SK-N-SH treated with all-trans-retinoic acid at 6 μM for 48 hours (cell line): ENCODE measurements at regions not wholly inside any gene's neighbourhood (a gene's known extent, or its start where the extent isn't known, plus 50 kb on each side); places are given as distances from the start of the nearest gene placed in this dataset.

Source experiments
- ARNTL ChIP-seq: fragments of 450-650 bp; formaldehyde crosslinking; IDR thresholded peaks from 2 replicates; pipeline ENCODE4 v1.5.0; 2020; ENCODE audit warnings: low read depth, mild to moderate bottlenecking, moderate library complexity, borderline replicate concordance
- BACH2 ChIP-seq: fragments of 250-450 bp; sonication (Bioruptor Pico); IDR thresholded peaks from 2 replicates; pipeline ENCODE4 v1.9.0; 2021; ENCODE audit warnings: mild to moderate bottlenecking, borderline replicate concordance
- CREB5 ChIP-seq: fragments of 250-450 bp; sonication (Bioruptor Pico); IDR thresholded peaks from 2 replicates; pipeline ENCODE4 v1.5.1; 2020; ENCODE audit warnings: low read depth, mild to moderate bottlenecking, moderate library complexity
- CSDC2 ChIP-seq: fragments of 250-450 bp; sonication (Bioruptor Pico); IDR thresholded peaks from 2 replicates; pipeline ENCODE4 v1.5.0; 2020; ENCODE audit warnings: mild to moderate bottlenecking, moderate library complexity
- GLIS3 ChIP-seq: fragments of 250-450 bp; sonication (Bioruptor Pico); IDR thresholded peaks from 2 replicates; pipeline ENCODE4 v1.5.0; 2020; ENCODE audit warnings: mild to moderate bottlenecking, moderate library complexity
- ISL1 ChIP-seq: fragments of 250-450 bp; sonication (Bioruptor Pico); IDR thresholded peaks from 2 replicates; pipeline ENCODE4 v2.1.2; 2022; ENCODE audit warnings: mild to moderate bottlenecking, moderate library complexity
- OSR1 ChIP-seq: fragments of 250-450 bp; sonication (Bioruptor Pico); IDR thresholded peaks from 2 replicates; pipeline ENCODE4 v1.8.0; 2022; ENCODE audit warnings: moderate library complexity, mild to moderate bottlenecking, inconsistent platforms
- PPARA ChIP-seq: fragments of 250-450 bp; sonication (Bioruptor Pico); IDR thresholded peaks from 2 replicates; pipeline ENCODE4 v1.5.0; 2020; ENCODE audit warnings: mild to moderate bottlenecking, borderline replicate concordance
- RARB ChIP-seq: fragments of 250-450 bp; sonication (Bioruptor Pico); IDR thresholded peaks from 2 replicates; pipeline ENCODE4 v1.8.0; 2021; ENCODE audit warnings: mild to moderate bottlenecking, moderate library complexity
- TOX ChIP-seq: fragments of 250-450 bp; sonication (Bioruptor Pico); IDR thresholded peaks from 2 replicates; pipeline ENCODE4 v1.8.0; 2021; ENCODE audit warnings: mild to moderate bottlenecking, moderate library complexity, borderline replicate concordance
- ZFP30 ChIP-seq: fragments of 450-650 bp; formaldehyde crosslinking; IDR thresholded peaks from 2 replicates; pipeline ENCODE4 v1.5.0; 2022; ENCODE audit warnings: mild to moderate bottlenecking, moderate library complexity
- ZNF70 ChIP-seq: fragments of 450-650 bp; formaldehyde crosslinking; IDR thresholded peaks from 2 replicates; pipeline ENCODE4 v1.5.0; 2020; ENCODE audit warnings: mild to moderate bottlenecking, moderate library complexity
- TF ChIP-seq, protein P1 (sequence below): fragments of 250-450 bp; sonication (Bioruptor Pico); IDR thresholded peaks from 2 replicates; pipeline ENCODE4 v1.5.1; 2021; ENCODE audit warnings: mild to moderate bottlenecking, moderate library complexity
- TF ChIP-seq, protein P2 (sequence below): fragments of 250-450 bp; sonication (Bioruptor Pico); IDR thresholded peaks from 2 replicates; pipeline ENCODE4 v1.8.0; 2020; ENCODE audit warnings: mild to moderate bottlenecking, moderate library complexity, borderline replicate concordance

DNA sequence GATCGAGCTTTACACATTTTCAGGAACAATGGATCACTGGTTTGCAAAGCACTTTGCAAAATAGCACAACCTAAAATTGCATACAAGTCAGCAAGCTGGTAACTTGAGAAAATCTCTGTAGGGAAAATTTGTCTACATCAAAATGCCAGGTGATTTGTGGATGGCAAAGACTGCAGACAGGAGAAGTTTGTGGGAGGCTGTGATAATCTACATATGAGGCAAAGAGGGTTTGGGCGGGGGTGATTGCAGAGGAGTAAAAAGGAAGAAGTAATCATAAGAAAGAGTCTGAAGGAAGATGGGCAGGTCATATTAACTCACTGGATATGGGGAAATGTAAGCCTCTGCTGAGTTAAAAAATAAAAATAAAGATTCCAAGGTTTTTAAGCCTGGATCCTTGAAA lies 166.3 kb upstream of the STXBP5 start:
- TF ChIP-seq, protein P1, sequence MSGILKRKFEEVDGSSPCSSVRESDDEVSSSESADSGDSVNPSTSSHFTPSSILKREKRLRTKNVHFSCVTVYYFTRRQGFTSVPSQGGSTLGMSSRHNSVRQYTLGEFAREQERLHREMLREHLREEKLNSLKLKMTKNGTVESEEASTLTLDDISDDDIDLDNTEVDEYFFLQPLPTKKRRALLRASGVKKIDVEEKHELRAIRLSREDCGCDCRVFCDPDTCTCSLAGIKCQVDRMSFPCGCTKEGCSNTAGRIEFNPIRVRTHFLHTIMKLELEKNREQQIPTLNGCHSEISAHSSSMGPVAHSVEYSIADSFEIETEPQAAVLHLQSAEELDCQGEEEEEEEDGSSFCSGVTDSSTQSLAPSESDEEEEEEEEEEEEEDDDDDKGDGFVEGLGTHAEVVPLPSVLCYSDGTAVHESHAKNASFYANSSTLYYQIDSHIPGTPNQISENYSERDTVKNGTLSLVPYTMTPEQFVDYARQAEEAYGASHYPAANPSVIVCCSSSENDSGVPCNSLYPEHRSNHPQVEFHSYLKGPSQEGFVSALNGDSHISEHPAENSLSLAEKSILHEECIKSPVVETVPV (CRISPR knock-in tag): no peak
- TF ChIP-seq ZFP30 (no peak), RARB (CRISPR knock-in tag) (no peak), CREB5 (no peak), GLIS3 (CRISPR knock-in tag) (no peak), OSR1 (CRISPR knock-in tag) (no peak), BACH2 (CRISPR knock-in tag) (no peak), PPARA (CRISPR knock-in tag) (no peak), CSDC2 (CRISPR knock-in tag) (no peak), ARNTL (CRISPR knock-in tag) (no peak), TOX (CRISPR knock-in tag) (no peak), ZNF70 (CRISPR knock-in tag) (no peak), ISL1 (CRISPR knock-in tag) (no peak)
- TF ChIP-seq, protein P2, sequence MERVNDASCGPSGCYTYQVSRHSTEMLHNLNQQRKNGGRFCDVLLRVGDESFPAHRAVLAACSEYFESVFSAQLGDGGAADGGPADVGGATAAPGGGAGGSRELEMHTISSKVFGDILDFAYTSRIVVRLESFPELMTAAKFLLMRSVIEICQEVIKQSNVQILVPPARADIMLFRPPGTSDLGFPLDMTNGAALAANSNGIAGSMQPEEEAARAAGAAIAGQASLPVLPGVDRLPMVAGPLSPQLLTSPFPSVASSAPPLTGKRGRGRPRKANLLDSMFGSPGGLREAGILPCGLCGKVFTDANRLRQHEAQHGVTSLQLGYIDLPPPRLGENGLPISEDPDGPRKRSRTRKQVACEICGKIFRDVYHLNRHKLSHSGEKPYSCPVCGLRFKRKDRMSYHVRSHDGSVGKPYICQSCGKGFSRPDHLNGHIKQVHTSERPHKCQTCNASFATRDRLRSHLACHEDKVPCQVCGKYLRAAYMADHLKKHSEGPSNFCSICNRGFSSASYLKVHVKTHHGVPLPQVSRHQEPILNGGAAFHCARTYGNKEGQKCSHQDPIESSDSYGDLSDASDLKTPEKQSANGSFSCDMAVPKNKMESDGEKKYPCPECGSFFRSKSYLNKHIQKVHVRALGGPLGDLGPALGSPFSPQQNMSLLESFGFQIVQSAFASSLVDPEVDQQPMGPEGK: no peak
